ENCODE measurements at regions not wholly inside any gene's neighbourhood (a gene's known extent, or its start where the extent isn't known, plus 50 kb on each side); places are given as distances from the start of the nearest gene placed in this dataset.

GRCh38 chr3:74066456-74066855 lies 441.7 kb upstream of the PDZRN3 start:
- TF ChIP-seq, protein P1, sequence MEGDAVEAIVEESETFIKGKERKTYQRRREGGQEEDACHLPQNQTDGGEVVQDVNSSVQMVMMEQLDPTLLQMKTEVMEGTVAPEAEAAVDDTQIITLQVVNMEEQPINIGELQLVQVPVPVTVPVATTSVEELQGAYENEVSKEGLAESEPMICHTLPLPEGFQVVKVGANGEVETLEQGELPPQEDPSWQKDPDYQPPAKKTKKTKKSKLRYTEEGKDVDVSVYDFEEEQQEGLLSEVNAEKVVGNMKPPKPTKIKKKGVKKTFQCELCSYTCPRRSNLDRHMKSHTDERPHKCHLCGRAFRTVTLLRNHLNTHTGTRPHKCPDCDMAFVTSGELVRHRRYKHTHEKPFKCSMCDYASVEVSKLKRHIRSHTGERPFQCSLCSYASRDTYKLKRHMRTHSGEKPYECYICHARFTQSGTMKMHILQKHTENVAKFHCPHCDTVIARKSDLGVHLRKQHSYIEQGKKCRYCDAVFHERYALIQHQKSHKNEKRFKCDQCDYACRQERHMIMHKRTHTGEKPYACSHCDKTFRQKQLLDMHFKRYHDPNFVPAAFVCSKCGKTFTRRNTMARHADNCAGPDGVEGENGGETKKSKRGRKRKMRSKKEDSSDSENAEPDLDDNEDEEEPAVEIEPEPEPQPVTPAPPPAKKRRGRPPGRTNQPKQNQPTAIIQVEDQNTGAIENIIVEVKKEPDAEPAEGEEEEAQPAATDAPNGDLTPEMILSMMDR (IDR thresholded peaks at IDR 0.05; ENCODE audit: low read depth, low read length), result no peak
- H3K4me3 ChIP-seq (ENCODE audit: low read depth, low read length), result no peak overlapping the region

DNA sequence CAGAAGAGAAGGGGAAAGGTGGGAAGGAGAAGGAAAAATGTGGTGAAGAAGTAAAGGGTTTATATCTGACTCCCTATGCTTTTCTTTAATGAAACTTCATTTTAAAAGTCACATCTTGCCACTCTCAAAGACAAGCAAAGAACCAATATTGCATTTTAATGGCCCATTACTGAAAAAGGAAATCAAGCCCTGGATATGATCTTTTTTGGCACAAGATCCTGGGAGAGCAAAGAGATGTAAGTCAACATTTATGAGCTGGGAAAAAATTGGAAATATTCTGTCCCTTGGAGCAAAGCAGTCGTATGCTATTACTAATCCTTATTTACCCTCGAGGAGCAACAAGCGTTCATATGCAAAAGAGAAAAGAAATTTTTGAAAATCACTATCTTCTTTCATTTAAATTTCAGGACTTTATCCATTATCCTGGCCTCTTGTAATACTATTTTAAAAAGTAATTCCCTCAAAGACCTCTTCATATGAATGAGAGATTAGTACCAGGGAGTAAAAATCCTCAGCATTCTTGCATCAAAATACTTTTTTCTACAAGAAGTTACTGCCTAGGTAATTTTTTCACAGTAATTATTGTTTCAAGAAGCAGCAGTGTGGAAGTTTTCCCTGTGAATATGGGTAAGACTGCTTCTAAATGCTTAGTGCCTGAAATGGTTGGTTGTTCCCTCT lies 435.3 kb upstream of the PDZRN3 start:
- H3K4me3 ChIP-seq (ENCODE audit: low read depth, low read length), result no peak overlapping the region
- TF ChIP-seq, protein P1 (IDR thresholded peaks at IDR 0.05; ENCODE audit: low read depth, low read length), result no peak

- TF ChIP-seq, protein P1 (IDR thresholded peaks at IDR 0.05; ENCODE audit: low read depth, low read length), result no peak
- H3K4me3 ChIP-seq (ENCODE audit: low read depth, low read length), result no peak overlapping the region
Observed at GRCh38 chr3:74059301-74059922, 434.7 kb upstream of the PDZRN3 start.

GRCh38 chr3:74057169-74057568 lies 432.4 kb upstream of the PDZRN3 start:
- no peak overlapping the region for H3K4me3 ChIP-seq (ENCODE audit: low read depth, low read length)
- TF ChIP-seq, protein P1 (IDR thresholded peaks at IDR 0.05; ENCODE audit: low read depth, low read length), result no peak

- H3K4me3 ChIP-seq (ENCODE audit: low read depth, low read length), result no peak overlapping the region
- TF ChIP-seq, protein P1 (IDR thresholded peaks at IDR 0.05; ENCODE audit: low read depth, low read length), result no peak
Observed at GRCh38 chr3:74055061-74055460, 430.3 kb upstream of the PDZRN3 start.

DNA sequence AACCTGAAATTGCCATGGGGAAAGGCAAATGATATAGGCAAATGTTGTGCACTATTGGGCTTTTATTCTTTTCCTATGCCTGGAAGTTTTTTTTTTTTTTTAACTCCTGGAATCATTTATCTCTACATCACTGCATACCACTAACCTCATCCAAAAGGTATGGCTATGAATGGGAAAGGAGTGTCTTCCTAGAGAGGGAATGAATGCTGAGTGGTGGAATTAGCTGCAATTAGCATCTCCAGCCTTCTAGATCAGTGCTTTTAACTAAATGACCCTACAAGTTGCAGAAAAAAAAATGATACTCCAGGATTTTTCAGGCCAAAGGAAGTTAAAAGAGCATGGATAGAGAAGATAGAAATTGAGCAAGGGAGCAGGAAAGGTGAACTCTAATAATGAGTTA lies 429.8 kb upstream of the PDZRN3 start:
- TF ChIP-seq, protein P1 (IDR thresholded peaks at IDR 0.05; ENCODE audit: low read depth, low read length), result no peak
- no peak overlapping the region for H3K4me3 ChIP-seq (ENCODE audit: low read depth, low read length)

GRCh38 chr3:74053970-74054516 lies 429.3 kb upstream of the PDZRN3 start:
- TF ChIP-seq, protein P1 (IDR thresholded peaks at IDR 0.05; ENCODE audit: low read depth, low read length), result no peak
- H3K4me3 ChIP-seq (ENCODE audit: low read depth, low read length), result no peak overlapping the region

Measured in WI38 (cell line).